CD4-positive, alpha-beta T cell treated with Interleukin-4 for 4 hours (primary cell): ENCODE measurements at regions not wholly inside any gene's neighbourhood (a gene's known extent, or its start where the extent isn't known, plus 50 kb on each side); places are given as distances from the start of the nearest gene placed in this dataset.
"Not testable (repeated sequence)": the region's sequence is repeated elsewhere in the genome, so short reads cannot be mapped to it uniquely, and the experiment has no call there.

Experiments
- DNase-seq: peaks from one replicate; pipeline ENCODE4 v3.0.0-alpha.2; 2020

DNA sequence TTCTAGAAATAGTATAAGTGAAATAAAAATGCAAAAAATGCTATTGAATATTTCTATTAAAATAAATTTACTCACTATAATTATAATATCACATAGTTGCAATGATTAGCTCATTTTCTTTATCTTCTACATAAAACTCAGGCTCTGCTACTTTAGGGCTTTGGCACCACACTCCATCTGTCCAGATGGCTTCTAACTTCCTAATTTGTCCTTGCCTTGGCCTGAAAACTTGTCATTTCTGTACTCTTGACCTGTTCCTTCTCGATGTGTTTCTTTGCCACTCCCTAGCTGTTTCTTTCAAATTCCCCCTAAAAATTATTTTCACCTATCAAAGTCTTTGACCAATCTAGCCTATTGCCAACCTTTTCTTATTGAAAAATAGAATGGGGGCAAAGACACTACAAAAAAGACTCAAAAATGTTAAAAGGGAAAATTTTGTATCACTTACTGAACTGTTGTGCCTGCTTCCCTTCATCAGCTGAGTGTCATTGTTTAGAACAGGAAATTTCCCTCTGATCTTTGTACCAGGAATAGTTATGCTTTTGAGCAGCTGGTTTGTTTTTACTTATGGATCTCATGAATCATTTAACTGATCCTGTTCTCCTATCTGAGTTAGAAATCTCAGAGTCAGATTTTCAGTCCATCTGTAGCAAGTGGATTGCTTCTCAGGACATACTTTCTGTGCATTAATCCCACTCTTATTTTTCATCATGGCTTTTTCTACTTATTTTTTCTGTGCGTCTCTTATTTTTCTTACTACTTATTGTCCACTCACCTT is 279.2 kb upstream of the CNR1 start:
- DNase-seq, result no peak

DNA sequence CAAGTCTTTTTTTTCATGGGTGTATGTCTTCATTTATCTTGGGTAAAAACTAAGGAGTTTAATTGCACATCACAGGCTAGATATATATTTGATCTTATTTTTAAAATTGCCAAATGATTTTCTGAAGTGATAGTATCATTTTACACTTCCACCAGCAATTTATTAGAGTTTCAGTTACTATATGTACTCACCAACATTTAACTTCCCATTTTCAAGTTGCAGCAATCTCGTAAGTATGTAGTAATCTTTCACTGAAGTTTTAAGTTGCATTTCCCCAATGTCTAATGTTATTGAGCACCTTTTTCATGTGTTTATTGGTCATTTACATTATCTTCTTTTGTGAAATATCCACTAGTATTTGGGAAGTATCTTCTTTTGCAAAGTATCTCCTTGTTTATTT is 277.4 kb upstream of the CNR1 start:
- DNase-seq, result no peak

DNA sequence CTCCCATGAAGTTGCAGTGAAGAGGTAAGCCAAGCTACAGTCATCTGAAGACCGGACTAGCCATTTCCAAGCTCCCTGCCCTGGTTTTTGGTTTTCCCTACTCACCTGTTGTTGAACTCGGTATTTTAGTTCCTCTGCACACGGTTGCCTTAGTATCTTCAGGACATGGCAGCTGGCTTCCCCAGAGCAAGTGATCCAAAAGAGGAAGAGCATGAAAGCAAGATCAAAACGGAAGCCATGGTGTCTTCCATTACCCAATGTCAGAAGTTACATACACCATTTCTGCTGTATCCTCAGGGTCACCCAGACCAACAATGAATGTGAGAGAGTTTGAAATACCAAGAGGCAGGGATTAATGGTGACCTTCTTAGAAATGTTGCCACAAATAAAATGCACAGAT is 276.6 kb upstream of the CNR1 start:
- DNase-seq, result no peak

DNA sequence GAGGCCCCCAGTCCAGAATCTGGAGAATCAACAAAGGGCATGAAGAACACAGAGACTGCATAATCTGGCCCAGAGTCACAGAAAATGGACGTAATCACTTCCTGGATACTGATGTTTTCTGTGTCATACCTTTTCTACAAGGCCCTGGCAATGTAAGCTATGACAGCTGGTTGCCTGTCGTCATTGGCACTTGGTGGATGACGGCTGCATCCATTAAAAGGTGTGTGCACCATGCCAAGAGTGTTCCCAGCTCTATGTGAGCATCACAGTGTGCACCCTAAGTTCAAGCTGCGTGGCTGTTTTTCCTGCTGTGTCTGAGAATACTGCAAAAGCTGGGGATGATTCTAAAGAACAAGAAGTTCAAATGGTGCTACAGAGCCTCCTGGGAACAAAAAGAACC is 275.2 kb upstream of the CNR1 start:
- DNase-seq, result no peak

DNA sequence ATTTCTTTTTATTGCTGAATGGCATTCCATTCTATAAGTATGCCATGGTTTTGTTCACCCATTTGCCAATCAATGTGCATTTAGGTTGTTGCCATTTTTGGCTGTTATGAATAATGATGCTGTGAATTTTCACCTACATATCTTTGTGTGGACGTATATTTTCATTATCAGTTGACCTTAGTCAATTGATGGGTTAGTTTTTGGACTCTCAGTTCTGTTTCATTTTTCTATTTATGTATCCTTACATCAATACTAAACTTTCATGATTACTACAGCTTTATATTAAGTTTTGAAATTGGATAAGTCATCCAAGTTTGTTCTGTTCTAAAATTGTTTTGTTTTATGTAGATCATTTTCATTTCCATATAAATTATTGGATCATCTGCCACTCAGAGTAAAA is 261.9 kb upstream of the CNR1 start:
- no peak for DNase-seq

DNA sequence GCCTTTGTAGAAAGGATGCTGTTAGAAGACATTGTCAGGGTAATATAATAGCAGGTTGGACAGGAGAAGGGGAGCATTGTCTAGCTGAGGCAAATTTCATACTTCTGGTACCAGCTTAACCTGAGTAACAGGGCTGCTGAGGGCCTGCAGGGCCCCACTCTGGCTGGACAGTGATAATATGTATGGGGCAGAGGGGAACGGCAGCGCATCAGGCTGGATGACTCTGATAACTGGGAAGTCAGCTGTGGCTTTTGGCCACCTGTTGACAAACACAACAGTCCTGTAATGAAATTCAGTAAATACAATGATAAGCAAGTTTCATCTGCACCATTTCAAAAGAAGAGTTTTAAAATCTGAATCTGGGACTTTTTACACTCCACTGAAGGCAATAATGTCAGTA is 259.9 kb upstream of the CNR1 start:
- DNase-seq, result no peak

DNA sequence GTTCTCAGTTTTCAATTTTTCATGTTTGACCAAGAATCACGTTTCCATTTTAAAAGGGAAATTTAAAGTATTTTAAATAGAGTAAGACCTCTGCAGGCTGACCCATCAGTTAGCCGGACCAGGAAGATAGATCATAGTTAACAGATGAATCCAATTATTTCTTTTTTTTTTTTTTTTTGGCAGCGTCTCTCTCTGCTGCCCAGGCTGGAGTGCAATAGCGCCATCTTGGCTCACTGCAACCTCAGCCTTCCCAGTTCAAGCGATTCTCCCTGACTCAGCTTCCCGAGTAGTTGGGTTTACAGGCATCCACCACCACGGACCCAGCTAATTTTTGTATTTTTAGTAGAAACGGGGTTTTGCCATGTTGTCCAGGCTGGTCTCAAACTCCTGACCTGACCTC is 256.7 kb upstream of the CNR1 start:
- DNase-seq, result no peak

DNA sequence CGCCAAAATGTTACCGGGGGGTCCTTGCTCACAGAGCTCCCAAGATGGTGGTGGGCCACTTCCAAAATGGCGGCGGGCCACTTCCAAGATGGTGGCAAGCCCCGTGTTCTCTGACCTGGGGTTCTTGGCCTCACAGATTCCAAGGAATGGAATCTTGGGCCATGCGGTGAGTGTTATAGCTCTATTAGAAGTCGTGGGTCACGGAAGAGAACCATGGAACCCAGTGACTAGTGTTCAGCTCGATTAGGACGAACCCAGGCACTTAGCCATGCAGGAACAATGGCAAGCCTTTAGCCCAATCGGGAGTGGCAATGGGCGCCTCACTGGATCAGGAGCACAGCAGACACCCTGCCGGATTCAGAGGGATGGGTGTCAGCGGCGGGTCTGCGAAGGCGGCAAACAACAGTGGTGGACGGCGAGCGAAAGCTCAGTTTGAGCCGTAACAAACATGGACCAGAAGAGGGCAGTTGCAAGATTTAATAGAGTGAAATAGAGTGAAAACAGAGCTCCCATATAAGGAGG is 254.9 kb upstream of the CNR1 start:
- DNase-seq, result not testable (repeated sequence)

DNA sequence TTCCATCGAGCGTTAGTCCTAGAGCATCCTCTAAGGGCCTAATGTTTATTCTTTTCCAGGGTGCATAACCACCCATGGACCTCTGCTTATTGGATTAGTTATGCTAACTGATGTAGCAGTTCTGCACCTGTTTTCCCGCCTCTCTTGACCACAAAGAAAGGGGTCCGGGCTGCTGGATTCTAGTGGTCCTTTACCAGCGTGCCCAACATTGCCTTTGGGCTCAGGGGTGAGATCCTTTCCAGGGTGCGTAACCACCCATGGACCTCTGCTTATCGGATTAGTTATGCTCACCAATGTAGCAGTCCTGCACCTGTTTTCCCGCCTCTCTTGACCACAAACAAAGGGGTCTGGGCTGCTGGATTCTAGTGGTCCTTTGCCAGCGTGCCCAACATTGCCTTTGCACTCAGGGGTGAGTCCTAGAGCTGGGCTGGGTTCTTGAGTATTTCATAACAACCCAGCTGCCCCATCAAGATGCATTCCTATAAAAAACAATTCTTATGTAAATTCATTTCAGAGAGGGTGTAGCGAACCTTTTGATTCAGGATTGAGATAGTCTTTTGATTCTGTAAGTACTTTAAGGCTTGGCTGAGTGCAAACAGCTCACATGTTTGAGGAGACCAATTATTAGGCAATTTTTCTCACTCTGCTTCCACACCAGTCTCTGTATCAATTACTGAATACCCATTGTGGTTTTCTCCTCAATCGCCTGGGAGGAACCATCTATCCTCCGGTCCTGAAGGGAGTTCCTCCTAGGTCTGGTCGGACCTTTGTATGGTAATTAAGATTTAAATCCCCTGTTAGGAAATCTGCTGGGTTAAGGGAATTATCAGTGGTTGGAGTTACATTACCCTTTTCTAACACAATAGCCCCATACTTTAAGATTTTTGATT is 253.0 kb upstream of the CNR1 start:
- DNase-seq, result not testable (repeated sequence)

DNA sequence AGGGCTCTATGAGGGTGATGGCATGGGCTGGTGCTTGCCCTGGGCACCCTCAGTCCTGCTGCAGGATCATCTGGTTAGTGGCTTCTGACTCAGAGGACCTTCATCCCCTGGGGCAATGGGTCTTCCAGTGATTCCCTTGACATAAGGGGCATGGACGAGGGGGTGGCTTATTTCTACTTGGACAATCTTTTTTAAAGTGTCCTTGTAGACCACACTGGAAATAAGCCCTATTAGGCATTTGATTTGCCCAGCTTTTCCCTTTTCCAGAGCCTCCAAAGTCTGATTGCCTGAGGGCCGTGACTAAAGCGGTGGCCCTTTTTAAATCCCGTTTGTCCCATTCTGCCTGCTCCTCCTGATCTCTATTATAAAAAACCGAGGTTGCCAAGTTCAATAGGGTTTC is 251.2 kb upstream of the CNR1 start:
- DNase-seq, result not testable (repeated sequence)

DNA sequence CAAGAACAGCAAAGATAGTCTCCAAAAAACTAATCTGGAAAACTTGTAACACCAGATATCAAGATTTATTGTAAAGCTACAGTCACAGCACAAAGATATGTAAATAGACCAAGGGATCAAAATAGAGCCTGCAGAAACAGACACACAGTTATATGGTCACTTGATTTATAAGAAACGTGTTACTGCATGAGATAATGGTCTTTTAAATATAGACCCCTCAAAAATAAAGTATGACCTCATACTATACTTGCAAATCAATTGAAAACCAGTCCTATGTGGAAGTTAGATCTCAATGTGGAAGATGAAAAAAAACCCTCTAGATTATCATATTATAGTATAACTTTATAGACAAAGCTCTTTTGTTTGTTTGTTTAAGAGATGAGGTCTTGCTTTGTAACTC is 247.3 kb upstream of the CNR1 start:
- no peak for DNase-seq

DNA sequence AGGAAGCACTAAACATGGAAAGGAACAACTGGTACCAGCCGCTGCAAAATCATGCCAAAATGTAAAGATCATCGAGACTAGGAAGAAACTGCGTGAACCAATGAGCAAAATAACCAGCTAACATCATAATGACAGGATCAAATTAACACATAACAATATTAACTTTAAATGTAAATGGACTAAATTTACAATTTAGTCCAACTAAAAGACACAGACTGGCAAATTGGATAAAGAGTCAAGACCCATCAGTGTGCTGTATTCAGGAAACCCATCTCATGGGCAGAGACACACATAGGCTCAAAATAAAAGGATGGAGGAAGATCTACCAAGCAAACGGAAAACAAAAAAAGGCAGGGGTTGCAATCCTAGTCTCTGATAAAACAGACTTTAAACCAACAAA is 242.2 kb upstream of the CNR1 start:
- DNase-seq, result not testable (repeated sequence)

DNA sequence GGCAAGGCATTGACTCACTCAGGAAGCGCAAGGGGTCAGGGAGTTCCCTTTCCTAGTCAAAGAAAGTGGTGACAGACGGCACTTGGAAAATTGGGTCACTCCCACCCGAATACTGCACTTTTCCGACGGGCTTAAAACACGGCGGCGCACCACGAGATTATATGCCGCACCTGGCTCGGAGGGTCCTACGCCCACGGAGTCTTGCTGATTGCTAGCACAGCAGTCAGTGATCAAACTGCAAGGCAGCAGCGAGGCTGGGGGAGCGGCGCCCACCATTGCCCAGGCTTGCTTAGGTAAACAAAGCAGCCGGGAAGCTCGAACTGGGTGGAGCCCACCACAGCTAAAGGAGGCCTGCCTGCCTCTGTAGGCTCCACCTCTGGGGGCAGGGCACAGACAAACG is 240.5 kb upstream of the CNR1 start:
- not testable (repeated sequence) for DNase-seq

DNA sequence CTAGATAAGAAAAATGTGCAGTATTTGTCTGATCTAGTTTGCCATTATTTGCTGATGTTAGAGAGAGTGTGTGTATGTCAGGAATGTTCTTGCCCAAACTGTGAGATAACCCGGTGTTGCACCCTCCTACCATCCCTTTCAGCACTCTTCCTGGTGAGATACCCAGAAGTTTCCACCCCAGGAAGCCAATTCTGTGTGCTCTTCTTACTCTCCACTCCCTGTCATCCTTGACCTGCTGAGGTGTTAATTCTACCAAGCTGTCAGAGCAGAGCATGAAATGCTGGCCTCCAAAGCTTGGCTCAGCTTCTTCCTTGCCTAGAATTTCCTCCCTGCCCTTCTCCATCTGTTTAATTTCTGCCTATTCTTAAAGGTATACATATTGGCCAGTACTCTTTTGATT is 237.3 kb upstream of the CNR1 start:
- no peak for DNase-seq

DNA sequence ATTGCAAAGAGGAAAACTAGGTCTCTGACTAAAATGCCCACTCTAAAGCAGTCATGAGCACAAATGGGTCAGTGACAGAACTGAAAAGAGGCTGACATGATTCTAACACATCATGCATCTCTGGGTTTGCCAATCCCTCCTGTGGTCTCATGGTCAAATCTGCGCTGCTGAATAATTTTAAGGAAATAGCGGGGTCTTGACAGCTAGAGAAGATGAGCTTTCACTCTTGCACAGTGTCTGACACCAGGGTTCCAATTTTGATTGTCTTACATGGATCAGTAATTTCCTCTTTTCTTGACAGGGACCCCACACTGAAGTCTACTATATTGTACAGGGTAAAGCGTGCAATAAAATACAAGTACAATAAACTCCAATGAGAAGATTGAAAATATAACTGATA is 236.8 kb upstream of the CNR1 start:
- no peak for DNase-seq

DNA sequence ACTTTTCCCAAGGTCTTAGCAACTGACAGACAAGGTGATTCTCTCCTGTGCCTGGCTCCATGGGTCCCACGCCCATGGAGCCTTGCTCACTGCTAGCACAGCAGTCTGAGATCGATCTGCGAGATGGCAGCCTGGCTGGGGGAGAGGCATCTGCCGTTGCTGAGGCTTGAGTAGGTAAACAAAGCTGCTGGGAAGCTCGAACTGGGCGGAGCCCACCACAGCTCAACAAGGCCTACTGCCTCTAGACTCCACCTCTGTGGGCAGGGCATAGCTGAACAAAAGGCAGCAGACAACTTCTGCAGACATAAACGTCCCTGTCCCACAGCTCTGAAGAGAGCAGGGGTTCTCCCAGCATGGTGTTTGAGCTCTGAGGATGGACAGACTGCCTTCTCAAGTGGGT is 224.9 kb upstream of the CNR1 start:
- DNase-seq, result not testable (repeated sequence)

DNA sequence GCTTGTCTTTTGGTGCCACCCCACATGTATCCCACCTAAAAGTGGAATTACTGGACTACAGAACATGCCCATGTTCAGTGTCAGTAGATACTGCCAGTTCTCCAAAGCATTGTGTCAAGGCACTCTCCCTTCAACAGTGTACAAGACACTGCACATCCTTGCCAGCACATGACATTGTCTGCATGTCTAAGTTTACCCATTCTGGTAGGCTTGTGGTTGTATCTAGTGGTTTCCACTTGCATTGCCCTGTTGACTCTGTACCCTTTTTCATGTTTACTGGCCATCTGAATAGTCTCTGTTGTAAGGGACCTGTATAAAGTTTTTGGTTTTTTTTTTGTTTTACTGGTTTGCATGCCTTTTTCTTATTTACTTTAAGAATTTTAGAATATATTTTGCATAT is 222.4 kb upstream of the CNR1 start:
- DNase-seq, result no peak

DNA sequence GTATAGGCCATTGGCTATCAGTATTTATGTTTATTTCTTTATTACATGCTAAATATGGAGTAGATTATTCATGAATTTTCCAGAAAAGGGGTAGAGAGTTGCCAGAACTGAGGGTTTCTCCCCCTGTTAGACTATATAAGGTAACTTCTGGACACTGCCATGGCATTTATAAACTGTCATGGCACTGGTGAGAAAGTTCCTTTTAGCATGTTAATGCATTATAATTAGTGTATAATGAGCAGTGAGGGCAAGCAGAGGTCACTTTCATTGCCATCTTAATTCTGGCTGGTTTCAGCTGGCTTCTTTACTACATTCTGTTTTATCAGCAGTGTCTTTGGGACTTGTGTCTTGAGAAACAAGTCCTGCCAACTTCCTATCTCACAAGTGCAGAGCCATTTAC is 220.0 kb upstream of the CNR1 start:
- DNase-seq, result no peak

DNA sequence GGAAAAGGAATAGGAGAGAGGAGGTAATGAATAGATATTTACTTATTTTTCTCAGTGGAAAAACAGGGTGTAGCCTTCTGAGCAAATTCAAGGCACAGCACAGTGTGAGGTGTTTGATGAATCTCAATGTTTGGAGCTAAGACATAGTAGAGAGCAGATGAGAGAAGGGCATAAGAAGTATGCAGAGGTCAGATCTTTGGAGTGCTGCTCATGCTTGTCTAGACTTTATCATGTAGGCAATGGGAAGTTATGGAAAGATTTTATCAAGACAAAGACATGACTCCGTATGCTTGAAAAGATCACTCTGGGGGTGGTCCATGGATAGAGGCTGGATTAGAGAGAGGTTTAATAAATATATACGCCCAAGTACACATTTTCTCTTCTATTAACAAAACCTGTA is 217.0 kb upstream of the CNR1 start:
- DNase-seq, result no peak

DNA sequence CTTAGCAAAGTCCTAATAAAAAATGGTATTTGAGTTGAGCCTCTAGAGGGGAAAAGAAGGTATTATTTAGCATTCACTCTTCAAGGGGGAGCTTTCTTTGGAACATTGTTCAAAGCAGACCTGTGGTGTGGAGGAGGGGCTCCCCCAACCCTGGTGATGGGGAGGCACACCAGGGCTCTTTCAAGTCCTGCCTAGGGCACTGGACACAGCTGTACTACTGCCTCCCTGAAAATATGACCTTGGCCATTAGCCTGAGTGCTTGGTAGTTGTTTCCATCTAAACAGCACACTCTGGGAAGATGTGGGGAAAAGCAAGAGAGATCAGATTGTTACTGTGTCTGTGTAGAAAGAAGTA is 215.1 kb upstream of the CNR1 start:
- no peak for DNase-seq

DNA sequence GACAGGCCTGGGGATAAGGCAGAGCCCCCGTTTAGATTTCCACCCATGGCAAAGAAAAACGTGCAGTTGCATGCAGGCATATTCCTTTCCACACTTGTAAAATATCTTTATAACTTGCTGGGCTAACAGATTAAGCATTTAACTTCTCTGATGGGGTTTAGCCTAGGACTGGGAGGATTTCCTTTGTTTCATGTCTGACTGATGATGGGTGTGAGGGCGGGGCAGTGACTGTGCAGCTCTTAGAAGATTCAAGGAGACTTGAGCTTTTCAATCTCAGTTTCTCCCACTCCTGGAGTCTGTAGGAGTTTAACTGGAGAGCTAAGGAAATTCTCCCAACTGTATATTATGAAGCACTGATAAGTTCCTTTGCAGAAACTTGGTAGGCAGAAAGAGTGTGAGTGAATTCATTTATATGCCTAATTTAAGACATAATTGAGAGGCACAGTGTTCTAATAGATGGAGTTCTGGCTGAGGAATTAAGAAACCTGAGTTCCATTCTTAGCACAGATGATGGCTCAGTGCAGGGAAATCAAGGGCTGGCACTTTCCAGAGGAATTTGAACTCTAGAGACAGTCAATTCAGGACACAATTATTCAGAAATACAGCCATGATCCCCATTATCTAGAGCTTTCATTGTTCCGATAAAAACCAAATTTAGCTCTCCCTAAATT is 214.6 kb upstream of the CNR1 start:
- no peak for DNase-seq

DNA sequence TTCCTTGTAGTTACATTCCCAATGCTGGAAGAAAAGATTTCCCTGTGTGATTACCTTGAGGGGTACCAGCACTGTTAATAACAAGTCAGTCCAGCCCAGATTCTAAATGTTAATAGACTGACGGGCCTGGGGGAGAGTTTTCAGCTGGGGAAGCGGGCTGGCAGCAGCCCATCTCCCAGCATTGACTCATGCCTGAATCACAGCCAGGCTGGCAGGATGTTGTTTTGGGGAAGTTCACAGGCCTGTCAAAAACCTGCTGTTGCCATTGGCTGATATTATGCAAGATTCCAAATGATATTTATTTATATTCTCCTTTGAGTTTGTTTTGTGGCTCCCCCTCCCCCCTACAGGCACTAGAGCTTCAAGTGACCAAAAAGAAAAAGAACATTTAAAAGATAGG is 213.9 kb upstream of the CNR1 start:
- DNase-seq, result no peak

DNA sequence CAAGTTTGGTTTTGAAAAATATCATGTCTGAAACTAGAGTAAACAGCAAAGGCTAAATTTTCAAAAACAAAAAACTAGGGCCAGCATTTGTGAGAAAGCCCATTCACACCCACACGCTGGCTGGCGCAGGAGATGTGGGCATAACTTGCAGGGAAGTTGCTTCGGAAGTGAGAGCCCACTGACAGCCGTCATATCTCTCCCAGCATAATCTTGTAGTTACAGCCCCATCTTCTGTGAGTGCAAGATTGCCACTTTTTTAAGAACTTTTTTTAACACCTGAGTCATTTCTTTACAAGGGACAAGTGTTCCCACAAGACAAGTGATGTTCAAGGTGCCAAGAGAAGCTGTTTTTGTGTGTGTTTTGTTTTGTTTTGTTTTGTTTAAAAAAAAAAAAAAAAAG is 212.5 kb upstream of the CNR1 start:
- DNase-seq, result no peak
